Neural progenitor cell (in vitro differentiated cells): ENCODE measurements at regions not wholly inside any gene's neighbourhood (a gene's known extent, or its start where the extent isn't known, plus 50 kb on each side); places are given as distances from the start of the nearest gene placed in this dataset.

Source experiments
- EZH2 ChIP-seq: fragments of 200-600 bp; sonication (generic); IDR thresholded peaks from 2 replicates; pipeline ENCODE4 v1.6.1; 2017; ENCODE audit warnings: antibody characterized with exemption, mild to moderate bottlenecking, moderate library complexity
- TF ChIP-seq, protein P1 (sequence below): fragments of 200-600 bp; sonication (generic); IDR thresholded peaks from 2 replicates; pipeline ENCODE4 v1.5.1; 2017; ENCODE audit warnings: antibody characterized with exemption, mild to moderate bottlenecking

DNA sequence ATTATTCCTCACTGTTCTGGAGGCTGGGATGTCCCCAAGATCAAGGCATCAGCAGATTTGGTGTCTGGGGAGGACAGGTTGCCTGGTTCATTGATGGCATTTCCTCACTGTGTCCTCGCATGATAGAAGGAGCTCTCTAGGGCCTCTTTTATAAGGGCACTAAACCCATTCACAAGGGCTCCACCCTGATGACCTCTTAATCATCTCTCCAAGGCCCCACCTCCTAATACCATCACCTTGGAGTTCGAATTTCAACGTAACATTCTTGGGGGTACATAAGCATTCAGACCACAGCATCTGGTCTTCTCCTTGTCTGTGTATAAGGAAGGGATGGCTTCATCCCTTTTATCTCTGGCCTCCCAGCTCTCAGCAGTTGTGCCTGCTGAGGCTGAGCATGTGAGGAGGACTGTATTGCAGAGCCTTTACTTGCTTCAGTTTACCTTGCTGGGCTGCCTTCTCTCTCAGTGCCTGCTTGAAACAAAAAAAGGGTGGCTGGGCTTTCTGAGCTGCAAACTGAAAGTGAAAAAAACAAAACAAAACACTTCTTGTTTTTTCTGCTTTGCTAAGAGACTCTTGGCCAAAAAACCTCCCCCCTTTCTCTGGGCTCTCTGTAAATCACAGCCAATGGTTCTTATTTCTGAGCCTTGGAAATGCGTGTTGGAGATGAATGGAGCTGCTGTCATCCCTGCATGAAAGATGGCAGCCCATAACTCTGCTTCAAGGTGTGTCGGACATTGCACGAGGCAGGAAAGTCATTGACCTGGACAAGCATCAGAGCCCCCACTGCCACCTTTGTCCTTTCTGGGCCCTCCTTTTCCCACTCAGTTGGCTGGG lies 75.8 kb downstream of the RHOU start:
- TF ChIP-seq, protein P1, sequence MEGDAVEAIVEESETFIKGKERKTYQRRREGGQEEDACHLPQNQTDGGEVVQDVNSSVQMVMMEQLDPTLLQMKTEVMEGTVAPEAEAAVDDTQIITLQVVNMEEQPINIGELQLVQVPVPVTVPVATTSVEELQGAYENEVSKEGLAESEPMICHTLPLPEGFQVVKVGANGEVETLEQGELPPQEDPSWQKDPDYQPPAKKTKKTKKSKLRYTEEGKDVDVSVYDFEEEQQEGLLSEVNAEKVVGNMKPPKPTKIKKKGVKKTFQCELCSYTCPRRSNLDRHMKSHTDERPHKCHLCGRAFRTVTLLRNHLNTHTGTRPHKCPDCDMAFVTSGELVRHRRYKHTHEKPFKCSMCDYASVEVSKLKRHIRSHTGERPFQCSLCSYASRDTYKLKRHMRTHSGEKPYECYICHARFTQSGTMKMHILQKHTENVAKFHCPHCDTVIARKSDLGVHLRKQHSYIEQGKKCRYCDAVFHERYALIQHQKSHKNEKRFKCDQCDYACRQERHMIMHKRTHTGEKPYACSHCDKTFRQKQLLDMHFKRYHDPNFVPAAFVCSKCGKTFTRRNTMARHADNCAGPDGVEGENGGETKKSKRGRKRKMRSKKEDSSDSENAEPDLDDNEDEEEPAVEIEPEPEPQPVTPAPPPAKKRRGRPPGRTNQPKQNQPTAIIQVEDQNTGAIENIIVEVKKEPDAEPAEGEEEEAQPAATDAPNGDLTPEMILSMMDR, result no peak
- no peak for TF ChIP-seq EZH2
